Hepatocyte (in vitro differentiated cells): ENCODE measurements at regions not wholly inside any gene's neighbourhood (a gene's known extent, or its start where the extent isn't known, plus 50 kb on each side); places are given as distances from the start of the nearest gene placed in this dataset.

Source experiments
- DNase-seq: peaks from one replicate; pipeline ENCODE4 v3.0.0-alpha.2; 2016; ENCODE audit warnings: low spot score
- H2AFZ ChIP-seq: fragments of 200-600 bp; sonication (generic); 2 replicates; pipeline ENCODE4 v1.6.0; 2016; ENCODE audit warnings: antibody characterized with exemption, mild to moderate bottlenecking
- H3K27ac ChIP-seq: fragments of 200-600 bp; sonication (generic); 2 replicates; pipeline ENCODE4 v1.5.1; 2016; ENCODE audit warnings: mild to moderate bottlenecking
- H3K27me3 ChIP-seq: fragments of 200-600 bp; sonication (generic); 2 replicates; pipeline ENCODE4 v1.6.1; 2016
- H3K36me3 ChIP-seq: fragments of 200-600 bp; sonication (generic); replicated peaks from 2 replicates; pipeline ENCODE4 v1.5.1; 2016; ENCODE audit warnings: low read depth; ENCODE audit not compliant: insufficient read depth
- H3K4me1 ChIP-seq: fragments of 200-600 bp; sonication (generic); 2 replicates; pipeline ENCODE4 v1.5.1; 2016; ENCODE audit warnings: mild to moderate bottlenecking, moderate library complexity; ENCODE audit not compliant: insufficient read depth
- H3K4me2 ChIP-seq: fragments of 200-600 bp; sonication (generic); 2 replicates; pipeline ENCODE4 v1.6.0; 2016
- H3K4me3 ChIP-seq: fragments of 200-600 bp; sonication (generic); 2 replicates; pipeline ENCODE4 v1.5.1; 2016; ENCODE audit warnings: mild to moderate bottlenecking
- H3K79me2 ChIP-seq: fragments of 200-600 bp; sonication (generic); 2 replicates; pipeline ENCODE4 v1.6.0; 2017; ENCODE audit warnings: mild to moderate bottlenecking
- H3K9me2 ChIP-seq: fragments of 200-600 bp; sonication (generic); replicated peaks from 2 replicates; pipeline ENCODE4 v1.6.0; 2017; ENCODE audit warnings: mild to moderate bottlenecking; ENCODE audit not compliant: insufficient read depth
- H3K9me3 ChIP-seq: fragments of 200-600 bp; sonication (generic); 2 replicates; pipeline ENCODE4 v1.5.1; 2016; ENCODE audit warnings: low read depth, mild to moderate bottlenecking
- H4K20me1 ChIP-seq: fragments of 200-600 bp; sonication (generic); 2 replicates; pipeline ENCODE4 v1.6.0; 2016; ENCODE audit warnings: mild to moderate bottlenecking; ENCODE audit not compliant: insufficient read depth, poor library complexity, severe bottlenecking
- CTCF ChIP-seq: fragments of 200-600 bp; sonication (generic); IDR thresholded peaks from 2 replicates; pipeline ENCODE4 v1.5.1; 2016; ENCODE audit warnings: antibody characterized with exemption, mild to moderate bottlenecking; ENCODE audit not compliant: poor library complexity
- EZH2 ChIP-seq: fragments of 200-600 bp; sonication (generic); IDR thresholded peaks from 2 replicates; pipeline ENCODE4 v1.6.1; 2016; ENCODE audit warnings: antibody characterized with exemption, mild to moderate bottlenecking, borderline replicate concordance
- EZH2phosphoT487 ChIP-seq: fragments of 200-600 bp; sonication (generic); IDR thresholded peaks from one replicate; pipeline ENCODE4 v1.6.1; 2018; ENCODE audit warnings: antibody characterized with exemption, mild to moderate bottlenecking, low read depth, moderate library complexity; ENCODE audit not compliant: unreplicated experiment, severe bottlenecking
- whole genome bisulfite sequencing: methylation state at CpG from one replicate; pipeline ENCODE4 v1.1.6; 2016; ENCODE audit warnings: low lambda C conversion rate; ENCODE audit errors: missing lambda C conversion rate; 5-methylcytosine and 5-hydroxymethylcytosine counted together

- DNase-seq: peak; percentile 14
Measured at GRCh38 chr5:27708534-27708933, 670.1 kb upstream of the CDH9 start.

GRCh38 chr5:27706832-27707231 is 668.4 kb upstream of the CDH9 start:
- Histone ChIP-seq H3K4me1 (no peaks in the 10 kb centered on the region), H2AFZ (no peak overlapping the region), H3K79me2 (no peaks in the 10 kb centered on the region), H3K27ac (no peak overlapping the region), H3K27me3 (no peaks in the 10 kb centered on the region), H3K9me3 (no peaks in the 10 kb centered on the region), H3K9me2 (no peaks in the 10 kb centered on the region), H4K20me1 (no peaks in the 10 kb centered on the region), H3K36me3 (no peaks in the 10 kb centered on the region), H3K4me2 (no peak overlapping the region), H3K4me3 (no peak overlapping the region)
- TF ChIP-seq CTCF (no peak), EZH2phosphoT487 (no peak), EZH2 (no peak)
- no peak for DNase-seq

More at GRCh38 chr5:27708534-27708933, 670.1 kb upstream of the CDH9 start:
- no peaks in the 10 kb centered on the region for H3K79me2 ChIP-seq
- no peaks in the 10 kb centered on the region for H3K9me3 ChIP-seq
- no peaks in the 10 kb centered on the region for H4K20me1 ChIP-seq
- H3K27me3 ChIP-seq: no peaks in the 10 kb centered on the region
- no peaks in the 10 kb centered on the region for H3K9me2 ChIP-seq
- no peaks in the 10 kb centered on the region for H3K36me3 ChIP-seq
- H3K4me3 ChIP-seq: no peak overlapping the region
- WGBS: 55% methylated on average over 3 of the region's 3 CpGs
- no peak overlapping the region for H3K4me2 ChIP-seq
- H2AFZ ChIP-seq: no peak overlapping the region
- no peak overlapping the region for H3K27ac ChIP-seq
- TF ChIP-seq EZH2phosphoT487: no peak
- no peak for TF ChIP-seq EZH2
- no peak for TF ChIP-seq CTCF
- no peaks in the 10 kb centered on the region for H3K4me1 ChIP-seq

- no peak overlapping the region for H3K4me2 ChIP-seq
- TF ChIP-seq EZH2phosphoT487 (no peak), EZH2 (no peak), CTCF (no peak)
- 94% methylated on average over 3 of the region's 3 CpGs for WGBS
- H4K20me1 ChIP-seq: no peaks in the 10 kb centered on the region
- H3K27me3 ChIP-seq: no peaks in the 10 kb centered on the region
- H3K79me2 ChIP-seq: no peaks in the 10 kb centered on the region
- DNase-seq: no peak
- no peak overlapping the region for H3K27ac ChIP-seq
- H3K4me3 ChIP-seq: no peak overlapping the region
- H3K9me2 ChIP-seq: no peaks in the 10 kb centered on the region
- no peak overlapping the region for H2AFZ ChIP-seq
- no peaks in the 10 kb centered on the region for H3K36me3 ChIP-seq
- no peaks in the 10 kb centered on the region for H3K9me3 ChIP-seq
- no peaks in the 10 kb centered on the region for H3K4me1 ChIP-seq
Measured at GRCh38 chr5:27705661-27706060, 667.3 kb upstream of the CDH9 start.
